GM19395 (cell line): ENCODE measurements at regions not wholly inside any gene's neighbourhood (a gene's known extent, or its start where the extent isn't known, plus 50 kb on each side); places are given as distances from the start of the nearest gene placed in this dataset.

Experiments used
- ATAC-seq: cut with Tn5 transposase; IDR thresholded peaks from one replicate; pipeline ENCODE4 v1.9.1; 2021; ENCODE audit warnings: mild to moderate bottlenecking, moderate library complexity; ENCODE audit not compliant: unreplicated experiment

DNA sequence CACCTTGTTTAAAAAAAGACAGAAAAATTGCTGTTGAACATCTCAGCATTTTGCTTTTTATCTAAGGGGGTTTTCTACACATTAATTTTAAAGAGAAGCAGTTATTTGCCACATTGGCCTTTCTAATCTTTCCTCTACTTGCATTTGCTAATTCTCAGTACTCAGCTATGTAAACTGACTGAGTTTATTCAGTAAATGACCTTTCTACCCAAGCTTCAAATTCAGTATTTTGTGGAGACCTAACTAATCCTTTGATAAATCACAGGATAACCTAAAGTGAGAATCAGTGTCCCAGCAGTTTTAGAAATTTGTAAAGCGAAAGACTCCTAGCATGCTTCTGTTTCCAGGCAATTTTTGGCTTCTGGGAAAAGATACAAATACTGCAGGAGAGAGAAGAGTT, 288.4 kb downstream of the ASXL3 start:
- no peak for ATAC-seq

DNA sequence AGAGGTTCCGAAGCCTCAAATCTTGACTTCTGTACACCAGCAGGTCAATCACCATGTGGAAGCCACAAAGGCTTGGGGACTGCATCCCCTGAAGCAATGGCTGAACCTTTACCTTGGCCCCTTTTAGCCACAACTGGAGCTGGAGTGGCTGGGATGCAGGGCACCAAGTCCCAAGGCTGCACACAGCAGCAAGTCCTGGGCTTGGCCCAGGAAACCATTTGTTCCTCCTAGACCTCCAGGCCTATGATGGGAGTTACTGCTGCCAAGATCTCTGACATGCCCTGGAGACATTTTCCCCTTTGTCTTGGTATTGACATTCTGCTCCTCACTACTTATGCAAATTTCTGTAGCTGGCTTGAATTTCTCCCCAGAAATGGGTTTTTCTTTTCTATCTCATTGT, 285.9 kb downstream of the ASXL3 start:
- ATAC-seq = no peak

GRCh38 chr18:33854827-33855139, 276.8 kb downstream of the ASXL3 start:
- no peak for ATAC-seq

- ATAC-seq = no peak
Measured at GRCh38 chr18:33854086-33854826, 276.2 kb downstream of the ASXL3 start.

DNA sequence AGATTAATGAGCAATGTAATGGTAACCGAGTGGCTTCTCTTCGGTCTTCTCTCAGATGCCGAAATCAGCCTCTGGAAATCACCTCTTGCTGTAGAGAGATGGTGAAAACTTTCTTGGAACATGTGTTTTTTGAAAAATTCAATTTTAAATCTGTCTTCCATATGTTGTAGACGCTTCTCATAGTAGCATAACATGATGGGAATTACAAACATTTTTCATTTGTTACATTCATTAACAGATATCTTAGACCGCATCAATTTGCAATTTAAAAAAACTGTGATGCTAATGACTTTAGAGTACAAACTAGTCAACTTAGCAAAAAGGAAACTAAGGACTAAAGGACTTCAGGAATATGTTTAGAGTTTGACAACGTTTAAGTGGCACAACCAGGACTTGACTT, 275.2 kb downstream of the ASXL3 start:
- ATAC-seq = no peak

DNA sequence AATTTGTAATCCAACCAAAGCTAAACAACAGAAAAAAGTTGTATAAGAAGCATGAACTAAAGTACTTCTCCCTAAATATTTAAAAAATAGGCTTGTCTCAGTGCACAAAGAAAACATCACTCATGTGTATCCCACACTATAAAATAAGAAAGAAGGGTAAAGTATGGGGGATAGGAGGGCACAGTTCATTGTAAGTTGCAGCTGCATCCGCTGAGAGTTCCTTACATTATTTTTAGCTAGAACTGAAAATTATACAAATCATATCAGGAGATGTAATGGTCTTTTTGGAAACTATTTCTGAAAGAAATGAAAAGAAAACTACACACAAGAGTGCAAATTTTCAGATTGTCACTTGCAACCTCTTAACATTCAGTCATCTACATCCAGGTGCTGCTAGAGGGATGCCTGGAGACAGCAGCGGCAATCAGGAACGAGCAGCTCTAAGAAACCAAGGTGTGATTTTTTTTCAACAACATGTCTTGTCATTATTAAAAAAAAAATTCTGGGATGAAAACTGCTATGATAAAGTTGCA, 273.6 kb downstream of the ASXL3 start:
- no peak for ATAC-seq

DNA sequence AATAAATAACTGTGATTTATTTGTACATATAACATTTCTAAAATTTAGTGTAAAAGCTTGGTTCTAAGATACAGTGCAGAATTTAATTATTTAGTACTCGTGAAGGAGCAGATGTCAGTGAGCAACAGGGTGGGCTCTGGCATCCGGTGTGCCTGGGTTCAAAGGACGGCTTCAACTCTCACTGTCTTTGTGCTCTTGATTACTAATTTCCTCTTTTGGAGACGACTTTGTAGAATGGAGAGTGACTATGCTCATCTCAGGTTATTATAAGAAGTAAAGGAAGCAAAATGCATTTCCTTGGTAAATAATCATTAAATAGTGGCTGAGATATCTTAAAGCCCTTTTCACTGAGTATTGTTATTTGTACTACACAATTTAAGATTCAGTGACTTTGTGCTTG, 271.7 kb downstream of the ASXL3 start:
- no peak for ATAC-seq

- ATAC-seq = no peak
Measured at GRCh38 chr18:33844232-33844631, 266.2 kb downstream of the ASXL3 start.

DNA sequence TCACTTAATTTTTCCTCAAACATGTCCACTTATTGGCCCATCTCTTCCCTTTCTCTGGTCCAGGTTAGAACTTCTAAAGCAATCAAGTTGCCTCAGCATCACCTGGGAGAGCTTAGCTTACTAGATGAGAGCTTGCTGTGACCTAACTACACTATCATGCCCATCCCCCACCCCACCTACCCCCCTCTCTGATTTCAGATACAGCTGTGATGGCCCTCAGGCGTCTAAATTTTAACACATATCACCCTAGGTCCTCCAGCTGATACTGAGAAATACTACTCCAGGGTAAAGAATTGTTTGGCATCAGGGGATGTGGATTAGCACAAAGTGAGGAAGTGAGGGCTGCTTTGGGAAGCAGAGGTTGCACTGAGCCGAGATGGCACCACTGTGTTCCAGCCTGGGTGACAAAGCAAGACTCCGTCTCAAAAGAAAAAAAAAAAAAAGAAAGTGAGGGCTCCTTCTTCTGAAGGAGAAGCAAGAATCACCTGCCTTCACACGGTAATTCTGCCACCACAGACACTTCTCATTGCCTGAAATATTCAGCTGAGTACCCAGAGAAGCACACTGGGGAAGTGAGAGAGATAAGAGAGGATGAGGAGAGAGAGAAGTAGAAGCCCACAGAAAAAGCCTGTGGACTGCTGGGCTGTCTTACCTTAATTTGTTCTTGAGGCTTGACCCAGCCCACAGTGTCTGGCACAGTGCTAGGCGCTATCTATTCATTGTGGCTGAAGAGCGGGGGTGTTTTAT, 263.4 kb downstream of the ASXL3 start:
- ATAC-seq = no peak

GRCh38 chr18:33840212-33840593, 262.2 kb downstream of the ASXL3 start:
- no peak for ATAC-seq

DNA sequence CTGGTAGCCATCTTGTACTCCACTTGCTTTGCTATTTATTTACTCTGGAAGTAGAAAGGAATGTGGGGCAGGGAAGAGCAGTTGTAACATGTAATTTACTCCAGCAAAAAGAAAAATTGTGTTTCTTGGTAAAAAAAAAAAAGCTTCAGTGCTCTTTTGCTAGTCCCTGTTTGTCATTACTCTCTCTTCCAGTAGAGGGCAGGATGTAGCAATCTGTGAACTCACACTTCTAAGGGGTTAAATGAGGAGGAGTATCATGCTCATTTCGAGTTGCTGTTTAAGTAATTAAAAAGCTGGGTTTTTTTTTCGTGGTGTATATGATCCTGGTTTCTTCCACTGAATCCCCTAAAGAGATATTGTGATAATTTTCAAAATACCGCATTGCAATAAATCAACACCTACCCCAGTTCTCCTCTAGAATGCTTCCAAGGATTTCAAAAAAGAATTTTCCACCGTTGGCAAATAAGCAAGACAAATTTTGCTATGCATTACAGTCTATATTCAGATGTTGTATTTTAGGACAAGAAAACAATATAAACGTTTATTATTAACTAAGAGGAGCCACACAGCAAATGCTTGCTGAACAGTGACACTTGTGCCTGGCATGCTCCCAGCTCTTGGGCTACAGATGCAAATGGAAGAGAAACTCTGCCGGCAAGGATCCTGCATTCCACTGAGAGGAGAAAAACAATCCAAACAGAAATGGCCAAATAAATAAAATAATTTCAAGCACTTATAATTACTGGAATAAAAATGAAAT, 261.6 kb downstream of the ASXL3 start:
- ATAC-seq = peak; percentile 81

DNA sequence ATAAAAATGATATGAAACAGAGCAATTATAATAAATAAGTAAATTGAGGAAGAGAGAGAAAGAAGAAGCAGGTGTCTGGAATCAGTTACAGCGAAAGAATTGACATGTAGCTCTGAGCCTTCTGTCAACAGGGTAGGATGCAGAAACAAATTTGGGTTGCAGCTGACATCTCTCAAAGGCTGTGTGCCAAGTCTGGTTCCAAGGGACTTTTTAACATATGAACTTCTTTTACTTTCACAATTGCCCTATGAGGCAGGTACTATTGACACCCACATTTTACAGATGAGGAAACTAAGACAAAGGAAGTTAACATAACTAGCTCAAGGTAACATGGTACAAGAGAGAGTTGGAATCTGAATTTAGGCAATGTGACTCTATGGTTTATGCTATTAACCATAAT, 260.0 kb downstream of the ASXL3 start:
- no peak for ATAC-seq

DNA sequence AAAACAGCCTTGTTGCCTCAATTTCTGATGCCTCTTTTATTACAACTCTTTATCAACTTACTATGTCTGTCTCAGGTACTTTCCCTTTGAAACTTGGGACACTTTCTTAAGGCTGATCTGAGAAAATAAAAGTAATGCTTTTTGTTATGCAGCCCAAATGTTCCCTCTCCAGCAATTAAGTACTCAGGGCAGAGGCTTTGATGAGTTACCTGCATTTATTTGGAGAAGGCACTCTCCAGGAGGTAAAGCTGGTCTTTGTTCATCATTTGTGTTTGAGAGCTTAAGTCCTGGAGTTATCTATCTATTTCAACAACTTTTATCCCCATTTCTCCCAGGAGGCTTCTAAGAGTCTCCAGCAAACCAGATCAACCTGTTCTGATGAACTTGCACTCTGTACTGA, 259.2 kb downstream of the ASXL3 start:
- no peak for ATAC-seq

- ATAC-seq = no peak
Measured at GRCh38 chr18:33836564-33836963, 258.5 kb downstream of the ASXL3 start.

DNA sequence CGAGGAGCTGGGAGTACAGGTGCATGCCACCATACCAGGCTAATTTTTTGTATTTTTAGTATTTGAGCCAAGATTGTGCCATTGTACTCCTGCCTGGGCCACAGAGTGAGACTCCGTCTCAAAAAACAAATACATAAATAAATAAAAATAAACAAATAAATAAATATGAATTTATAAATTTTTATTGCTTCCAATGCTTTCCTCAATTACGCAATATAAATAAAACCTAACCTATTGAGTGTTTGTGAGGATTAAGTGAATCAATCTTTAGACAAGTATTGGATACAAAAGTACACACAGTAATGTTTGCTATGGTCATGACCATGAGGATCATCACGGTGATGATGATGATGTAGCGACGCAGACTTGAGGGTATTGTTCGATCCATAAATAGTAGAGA, 257.4 kb downstream of the ASXL3 start:
- no peak for ATAC-seq

DNA sequence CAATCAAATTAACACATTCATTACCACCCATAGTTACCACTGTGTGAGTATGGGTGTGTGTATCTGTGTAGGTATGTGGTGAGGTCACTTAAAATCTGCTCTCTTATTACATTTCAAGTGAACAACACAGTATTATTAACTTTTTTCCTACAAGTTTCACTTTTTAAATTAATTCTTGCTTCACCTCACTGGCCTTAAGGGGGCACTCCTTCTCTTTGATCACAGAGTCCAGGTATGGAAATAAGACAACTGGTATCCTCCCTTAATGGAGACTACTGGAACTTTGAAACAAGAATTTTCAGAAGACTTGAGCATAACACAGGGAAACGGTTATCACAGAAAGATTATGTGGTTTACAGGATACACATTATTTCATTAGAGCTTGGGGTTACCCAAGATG, 255.8 kb downstream of the ASXL3 start:
- no peak for ATAC-seq

DNA sequence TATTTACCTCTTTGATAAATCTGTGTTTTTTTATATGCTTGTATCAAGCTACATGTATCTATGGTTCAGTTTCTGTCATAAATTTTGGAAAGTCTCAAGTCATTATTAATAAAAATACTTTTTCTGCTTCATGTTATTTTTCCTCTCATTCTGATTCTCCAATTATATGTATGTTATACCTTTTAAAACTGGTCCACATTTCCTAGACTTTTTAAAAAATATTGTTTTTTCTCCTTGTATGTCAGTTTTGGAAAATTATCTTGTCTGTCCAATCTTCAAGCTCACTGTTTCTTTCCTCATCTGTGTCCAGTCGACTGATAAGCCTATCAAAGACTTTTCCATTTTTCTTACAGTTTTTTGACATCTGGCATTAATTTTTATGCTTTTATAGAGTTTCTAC, 253.4 kb downstream of the ASXL3 start:
- ATAC-seq = no peak

DNA sequence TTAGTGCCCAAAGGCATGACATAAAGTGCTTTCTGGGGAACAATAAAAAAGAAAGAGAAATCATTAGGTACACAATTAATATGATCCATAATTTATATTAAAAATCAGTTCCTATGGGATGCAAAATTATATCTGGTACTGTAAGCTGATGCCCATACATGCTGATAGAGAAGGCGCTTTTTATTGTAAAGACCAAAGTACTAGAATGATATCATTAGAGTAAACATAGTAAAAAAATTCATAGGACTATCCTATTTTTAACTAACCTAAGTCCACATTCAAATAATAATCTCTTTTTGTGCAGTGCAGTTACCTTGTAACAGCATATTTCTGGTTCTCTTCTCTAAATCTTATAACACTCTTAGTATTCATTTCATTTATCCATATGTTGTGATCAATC, 252.2 kb downstream of the ASXL3 start:
- ATAC-seq = no peak

GRCh38 chr18:33828949-33829348, 250.9 kb downstream of the ASXL3 start:
- no peak for ATAC-seq

DNA sequence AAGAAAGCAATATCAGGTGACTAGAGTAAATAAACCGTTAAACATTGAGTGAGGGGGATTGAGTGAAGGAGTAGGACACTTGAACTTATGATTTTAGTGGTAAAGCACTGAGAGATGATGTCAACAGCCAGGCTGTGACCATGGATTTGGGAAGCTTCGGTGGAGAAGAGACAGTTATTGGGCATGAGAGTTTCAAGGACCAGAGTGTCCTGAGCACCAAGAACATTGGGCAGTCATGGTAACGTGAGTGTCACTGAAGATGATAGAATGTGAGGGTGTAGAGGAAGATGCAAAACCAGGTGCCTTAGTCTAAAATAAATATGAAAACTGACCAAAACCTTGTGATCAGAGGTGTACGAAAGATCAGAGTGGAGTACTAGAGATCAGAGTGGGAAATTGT, 248.1 kb downstream of the ASXL3 start:
- no peak for ATAC-seq

DNA sequence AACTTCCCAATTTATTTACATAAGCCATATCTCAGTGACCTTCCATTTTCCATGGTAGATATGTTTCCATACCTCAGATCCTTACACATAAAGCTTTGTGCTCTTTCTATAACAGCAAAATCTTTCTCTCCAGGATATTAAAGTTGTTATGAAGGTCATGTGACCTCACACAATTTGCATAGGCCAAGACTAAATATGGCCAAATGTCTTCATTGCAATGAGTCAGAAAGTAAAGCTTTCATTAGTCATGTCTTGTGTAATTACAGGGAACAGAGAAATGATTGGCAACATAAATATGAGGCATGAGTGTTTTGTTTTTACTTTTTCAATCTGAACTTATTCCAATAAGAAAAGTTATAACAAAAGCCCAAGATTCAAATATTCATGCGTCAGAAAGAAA, 243.5 kb downstream of the ASXL3 start:
- no peak for ATAC-seq
